SKM-1 treated with dmso at 0.1 percent for 144 hours (cell line): ENCODE measurements at regions not wholly inside any gene's neighbourhood (a gene's known extent, or its start where the extent isn't known, plus 50 kb on each side); places are given as distances from the start of the nearest gene placed in this dataset.
"Not testable (repeated sequence)": the region's sequence is repeated elsewhere in the genome, so short reads cannot be mapped to it uniquely, and the experiment has no call there.

Experiments used
- DNase-seq: peaks from one replicate; lab custom pipeline; 2025; ENCODE audit not compliant: unreplicated experiment; lab: John Stamatoyannopoulos, UW

DNA sequence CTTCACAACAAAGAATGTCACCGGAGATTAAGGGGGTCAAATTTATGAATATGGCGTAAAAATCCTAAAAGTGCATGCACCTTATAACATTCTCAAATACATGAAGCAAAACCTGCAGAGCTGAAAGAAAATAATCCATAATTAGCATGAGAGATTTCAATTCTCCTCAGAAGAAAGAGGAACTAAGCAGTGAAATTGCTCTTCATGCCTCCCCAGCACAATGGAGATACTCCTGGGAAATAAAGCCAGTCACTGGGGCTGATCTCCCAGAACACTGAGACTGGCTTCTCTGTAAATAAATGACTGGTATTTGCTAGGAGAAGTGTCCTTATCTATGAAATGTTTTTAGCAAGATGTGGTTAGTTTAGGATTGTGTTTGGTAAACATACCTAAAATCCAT lies 68.1 kb downstream of the GOLGA6L6 start:
- DNase-seq = not testable (repeated sequence)

- DNase-seq = not testable (repeated sequence)
Observed at GRCh38 chr15:20472983-20473382, 68.6 kb downstream of the GOLGA6L6 start.

GRCh38 chr15:20470810-20471209 lies 70.8 kb downstream of the GOLGA6L6 start:
- not testable (repeated sequence) for DNase-seq

- DNase-seq = not testable (repeated sequence)
Observed at GRCh38 chr15:20441138-20441537, 100.5 kb downstream of the GOLGA6L6 start.

GRCh38 chr15:20440390-20440789 lies 101.2 kb downstream of the GOLGA6L6 start:
- not testable (repeated sequence) for DNase-seq

DNA sequence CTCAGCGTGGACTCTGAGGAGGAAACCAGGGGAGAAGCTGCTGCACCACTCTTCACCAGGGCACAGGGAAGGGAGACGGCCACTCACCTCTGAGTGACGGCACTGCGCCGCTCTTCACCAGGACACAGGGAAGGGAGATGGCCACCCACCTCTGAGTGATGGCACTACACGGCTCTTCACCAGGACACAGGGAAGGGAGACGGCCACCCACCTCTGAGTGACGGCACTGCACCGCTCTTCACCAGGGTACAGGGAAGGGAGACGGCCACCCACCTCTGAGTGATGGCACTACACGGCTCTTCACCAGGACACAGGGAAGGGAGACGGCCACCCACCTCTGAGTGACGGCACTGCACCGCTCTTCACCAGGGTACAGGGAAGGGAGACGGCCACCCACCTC lies 102.5 kb downstream of the GOLGA6L6 start:
- not testable (repeated sequence) for DNase-seq

GRCh38 chr15:20438255-20438654 lies 103.3 kb downstream of the GOLGA6L6 start:
- DNase-seq = not testable (repeated sequence)

GRCh38 chr15:20433468-20433867 lies 108.1 kb downstream of the GOLGA6L6 start:
- DNase-seq = not testable (repeated sequence)

DNA sequence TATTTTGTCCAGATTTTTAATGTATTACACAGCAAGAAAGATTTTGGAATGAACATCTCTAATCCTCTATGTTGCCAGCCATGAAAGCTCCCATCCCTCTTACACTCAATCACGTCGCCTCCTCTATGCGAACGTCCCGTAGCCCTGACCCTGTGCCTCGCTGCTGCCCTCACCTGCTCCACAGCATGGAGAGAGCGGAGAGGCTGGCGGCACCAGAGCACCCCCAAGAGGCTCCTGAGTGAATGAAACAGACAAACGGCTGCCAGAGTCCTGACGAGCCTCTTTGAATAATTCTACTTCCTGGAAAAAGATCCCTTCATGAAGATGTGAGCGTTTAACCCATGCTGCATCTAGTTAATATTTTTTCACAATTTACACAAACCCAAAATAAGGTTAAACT lies 111.1 kb downstream of the GOLGA6L6 start:
- not testable (repeated sequence) for DNase-seq

GRCh38 chr15:20420710-20421109 lies 120.9 kb downstream of the GOLGA6L6 start:
- not testable (repeated sequence) for DNase-seq

- DNase-seq = not testable (repeated sequence)
Observed at GRCh38 chr15:20416618-20417017, 125.0 kb downstream of the GOLGA6L6 start.

GRCh38 chr15:20409667-20410198 lies 131.9 kb downstream of the GOLGA6L6 start:
- not testable (repeated sequence) for DNase-seq

GRCh38 chr15:20409247-20409646 lies 132.4 kb downstream of the GOLGA6L6 start:
- DNase-seq = no peak

DNA sequence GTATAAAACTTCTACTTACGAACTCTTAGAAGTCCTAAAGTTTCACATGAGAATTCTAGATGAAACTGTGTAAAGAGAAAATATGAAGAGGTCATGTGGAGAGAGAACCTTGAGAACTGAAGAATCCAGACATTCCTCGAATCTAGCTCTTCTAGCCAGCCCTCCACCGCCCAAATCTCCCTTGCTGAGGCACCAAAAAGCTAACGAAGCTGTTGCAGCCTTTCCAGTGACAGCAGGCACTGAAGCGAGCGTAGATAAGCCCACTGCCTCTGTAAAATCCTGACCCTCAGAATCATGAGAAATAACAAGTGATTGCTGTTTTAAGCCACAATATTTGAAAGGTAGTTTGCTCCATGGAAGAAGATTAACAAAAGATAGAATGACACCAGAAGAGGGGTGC lies 134.0 kb downstream of the GOLGA6L6 start:
- DNase-seq = no peak

GRCh38 chr15:20404571-20404970 lies 137.0 kb downstream of the GOLGA6L6 start:
- not testable (repeated sequence) for DNase-seq

GRCh38 chr15:20402586-20402985 lies 139.0 kb downstream of the GOLGA6L6 start:
- DNase-seq = not testable (repeated sequence)

DNA sequence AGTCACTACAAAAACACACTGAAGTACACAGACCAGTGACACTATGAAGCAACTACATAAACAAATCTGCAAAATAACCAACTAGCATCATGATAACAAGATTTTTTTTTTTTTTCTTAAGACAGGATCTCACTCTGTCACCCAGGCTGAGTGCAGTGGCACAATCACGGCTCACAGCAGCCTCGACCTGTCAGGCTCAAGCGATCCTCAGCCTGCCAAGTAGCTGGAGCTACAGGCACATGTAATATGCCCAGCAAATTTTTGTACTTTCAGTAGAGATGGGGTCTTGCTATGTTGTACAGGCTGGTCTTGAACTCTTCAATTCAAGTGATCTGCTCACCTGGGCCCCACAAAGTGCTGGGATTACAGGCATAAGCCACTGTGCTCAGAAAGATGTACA lies 140.5 kb downstream of the GOLGA6L6 start:
- DNase-seq = not testable (repeated sequence)

GRCh38 chr15:20398680-20399079 lies 142.9 kb downstream of the GOLGA6L6 start:
- DNase-seq = not testable (repeated sequence)

DNA sequence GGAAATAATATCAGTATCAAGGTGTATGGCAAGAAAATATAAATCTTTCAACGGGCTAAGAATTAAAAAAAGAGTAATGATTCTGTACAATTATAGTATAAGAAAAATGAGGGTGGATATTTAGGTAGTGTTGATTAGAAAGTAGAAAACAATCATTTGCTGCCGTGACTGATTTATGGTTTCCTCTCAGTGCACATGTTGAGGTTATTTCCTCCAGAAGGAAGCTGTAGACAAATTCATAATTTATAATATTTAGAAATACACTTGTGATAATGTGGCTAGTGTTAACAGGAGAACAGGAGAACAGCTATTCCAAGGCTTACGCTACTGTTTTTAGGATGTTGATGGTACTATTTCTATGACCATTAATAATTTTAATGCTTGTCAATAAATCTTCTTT lies 153.4 kb downstream of the GOLGA6L6 start:
- DNase-seq = not testable (repeated sequence)

DNA sequence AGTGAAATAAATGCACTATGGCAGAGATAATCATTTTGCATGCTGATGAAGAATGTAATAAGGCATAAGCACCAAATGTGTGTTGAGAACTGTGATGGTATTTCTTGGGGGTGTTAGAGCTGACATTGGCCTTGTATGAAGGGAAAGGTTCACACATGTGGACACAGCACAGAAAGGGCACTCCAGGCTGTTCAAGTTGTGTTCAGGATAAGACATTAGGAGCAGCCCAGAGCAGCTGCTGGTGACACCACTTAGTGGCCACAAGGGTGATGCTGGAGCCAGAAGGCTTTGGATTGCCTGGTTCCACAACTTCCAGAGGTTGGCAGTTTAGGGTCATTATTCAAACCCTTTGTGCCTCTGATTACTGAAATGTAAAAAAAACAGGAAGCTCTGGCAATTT lies 155.4 kb downstream of the GOLGA6L6 start:
- no peak for DNase-seq

- DNase-seq = not testable (repeated sequence)
Observed at GRCh38 chr15:20380199-20380598, 161.4 kb downstream of the GOLGA6L6 start.

- no peak for DNase-seq
Observed at GRCh38 chr15:20376872-20377271, 164.7 kb downstream of the GOLGA6L6 start.

DNA sequence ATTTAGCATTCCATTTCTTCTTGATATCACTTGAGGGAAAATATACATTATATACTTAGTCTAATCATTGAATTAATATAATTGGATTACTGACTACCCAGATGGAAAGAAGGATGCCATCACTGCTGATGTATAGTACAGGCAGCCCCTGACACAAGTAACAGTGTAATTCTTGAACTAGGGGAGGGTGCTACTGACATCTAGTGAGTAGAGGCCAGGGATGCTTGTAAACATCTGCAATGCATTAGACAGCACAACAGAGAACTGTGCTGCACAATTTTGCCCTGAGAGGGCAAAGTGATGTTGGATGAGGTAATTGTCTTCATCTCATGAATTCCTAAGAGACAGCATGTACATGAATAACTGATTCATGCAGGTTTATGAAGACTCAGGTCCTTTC lies 169.2 kb downstream of the GOLGA6L6 start:
- DNase-seq = not testable (repeated sequence)
